OCI-LY1 (cell line): ENCODE measurements at regions not wholly inside any gene's neighbourhood (a gene's known extent, or its start where the extent isn't known, plus 50 kb on each side); places are given as distances from the start of the nearest gene placed in this dataset.

Experiments used
- H2AFZ ChIP-seq: fragments of 200-600 bp; sonication (generic), shearing (Covaris generic); 2 replicates; pipeline ENCODE4 v1.6.0; 2014; ENCODE audit warnings: antibody characterized with exemption, mild to moderate bottlenecking, low read length
- H3F3A ChIP-seq: fragments of 200-600 bp; sonication (generic), shearing (Covaris generic); 2 replicates; pipeline ENCODE4 v1.6.0; 2014; ENCODE audit warnings: mild to moderate bottlenecking, antibody characterized with exemption, low read length, moderate library complexity; ENCODE audit not compliant: insufficient read depth
- H3K27ac ChIP-seq: fragments of 200-600 bp; sonication (generic); 2 replicates; pipeline ENCODE4 v1.5.1; 2014; ENCODE audit warnings: low read length, mixed run types, mild to moderate bottlenecking, low read depth; ENCODE audit not compliant: poor library complexity, severe bottlenecking
- H3K27me3 ChIP-seq: fragments of 200-600 bp; sonication (generic); 2 replicates; pipeline ENCODE4 v1.6.0; 2014; ENCODE audit warnings: antibody characterized with exemption, mild to moderate bottlenecking, low read length, moderate library complexity; ENCODE audit not compliant: insufficient read depth
- H3K36me3 ChIP-seq: fragments of 200-600 bp; sonication (generic); 2 replicates; pipeline ENCODE4 v1.6.1; 2014; ENCODE audit warnings: mild to moderate bottlenecking, antibody characterized with exemption, low read length, moderate library complexity, mixed read lengths; ENCODE audit not compliant: insufficient read depth
- H3K4me1 ChIP-seq: fragments of 200-600 bp; sonication (generic); 2 replicates; pipeline ENCODE4 v1.5.1; 2014; ENCODE audit warnings: mild to moderate bottlenecking, low read length, moderate library complexity; ENCODE audit not compliant: insufficient read depth, severe bottlenecking
- H3K4me2 ChIP-seq: fragments of 200-600 bp; sonication (generic), shearing (Covaris generic); 2 replicates; pipeline ENCODE4 v1.6.1; 2014; ENCODE audit warnings: low read length
- H3K4me3 ChIP-seq: fragments of 200-600 bp; sonication (generic); 2 replicates; pipeline ENCODE4 v1.5.1; 2014; ENCODE audit warnings: low read length, low read depth, mild to moderate bottlenecking, mixed read lengths; ENCODE audit not compliant: poor library complexity, severe bottlenecking
- H3K79me2 ChIP-seq: fragments of 200-600 bp; shearing (Covaris generic); 2 replicates; pipeline ENCODE4 v1.6.1; 2016; ENCODE audit warnings: mixed run types, low read length, mixed read lengths; ENCODE audit not compliant: insufficient read depth
- H3K9ac ChIP-seq: fragments of 200-600 bp; sonication (generic), shearing (Covaris generic); 2 replicates; pipeline ENCODE4 v1.6.1; 2014; ENCODE audit warnings: mild to moderate bottlenecking, low read length, mixed read lengths
- H3K9me2 ChIP-seq: fragments of 200-600 bp; sonication (generic), shearing (Covaris generic); 2 replicates; pipeline ENCODE4 v1.6.1; 2014; ENCODE audit warnings: low read depth, mild to moderate bottlenecking, low read length, mixed read lengths
- H3K9me3 ChIP-seq: fragments of 200-600 bp; shearing (Covaris generic); 2 replicates; pipeline ENCODE4 v1.6.1; 2014; ENCODE audit warnings: low read length, mixed read lengths
- H4K20me1 ChIP-seq: fragments of 200-600 bp; sonication (generic), shearing (Covaris generic); 2 replicates; pipeline ENCODE4 v1.6.0; 2016; ENCODE audit warnings: mild to moderate bottlenecking, low read length; ENCODE audit not compliant: insufficient read depth
- EZH2 ChIP-seq: fragments of 200-600 bp; sonication (generic), shearing (Covaris generic); IDR thresholded peaks from 2 replicates; pipeline ENCODE4 v1.8.0; 2017; ENCODE audit warnings: borderline replicate concordance, mixed run types, mild to moderate bottlenecking, antibody characterized with exemption, low read length, moderate library complexity, mixed read lengths
- TF ChIP-seq, protein P1 (sequence below): fragments of 200-600 bp; sonication (generic), shearing (Covaris generic); IDR thresholded peaks from 2 replicates; pipeline ENCODE4 v1.5.1; 2017; ENCODE audit warnings: mild to moderate bottlenecking, antibody characterized with exemption, low read length, moderate library complexity, mixed read lengths

GRCh38 chr13:107238262-107238981, 670.5 kb upstream of the ARGLU1 start:
- Histone ChIP-seq H3K79me2 (no peaks in the 10 kb centered on the region), H3K9ac (no peak overlapping the region), H3K4me3 (no peak overlapping the region), H3K27me3 (no peaks in the 10 kb centered on the region), H3K27ac (no peak overlapping the region), H2AFZ (no peak overlapping the region), H3K9me3 (no peaks in the 10 kb centered on the region), H3F3A (no peaks in the 10 kb centered on the region), H3K4me1 (no peaks in the 10 kb centered on the region), H3K4me2 (no peak overlapping the region), H4K20me1 (no peaks in the 10 kb centered on the region), H3K9me2 (no peaks in the 10 kb centered on the region), H3K36me3 (no peaks in the 10 kb centered on the region)
- TF ChIP-seq, protein P1, sequence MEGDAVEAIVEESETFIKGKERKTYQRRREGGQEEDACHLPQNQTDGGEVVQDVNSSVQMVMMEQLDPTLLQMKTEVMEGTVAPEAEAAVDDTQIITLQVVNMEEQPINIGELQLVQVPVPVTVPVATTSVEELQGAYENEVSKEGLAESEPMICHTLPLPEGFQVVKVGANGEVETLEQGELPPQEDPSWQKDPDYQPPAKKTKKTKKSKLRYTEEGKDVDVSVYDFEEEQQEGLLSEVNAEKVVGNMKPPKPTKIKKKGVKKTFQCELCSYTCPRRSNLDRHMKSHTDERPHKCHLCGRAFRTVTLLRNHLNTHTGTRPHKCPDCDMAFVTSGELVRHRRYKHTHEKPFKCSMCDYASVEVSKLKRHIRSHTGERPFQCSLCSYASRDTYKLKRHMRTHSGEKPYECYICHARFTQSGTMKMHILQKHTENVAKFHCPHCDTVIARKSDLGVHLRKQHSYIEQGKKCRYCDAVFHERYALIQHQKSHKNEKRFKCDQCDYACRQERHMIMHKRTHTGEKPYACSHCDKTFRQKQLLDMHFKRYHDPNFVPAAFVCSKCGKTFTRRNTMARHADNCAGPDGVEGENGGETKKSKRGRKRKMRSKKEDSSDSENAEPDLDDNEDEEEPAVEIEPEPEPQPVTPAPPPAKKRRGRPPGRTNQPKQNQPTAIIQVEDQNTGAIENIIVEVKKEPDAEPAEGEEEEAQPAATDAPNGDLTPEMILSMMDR = no peak
- no peak for TF ChIP-seq EZH2

DNA sequence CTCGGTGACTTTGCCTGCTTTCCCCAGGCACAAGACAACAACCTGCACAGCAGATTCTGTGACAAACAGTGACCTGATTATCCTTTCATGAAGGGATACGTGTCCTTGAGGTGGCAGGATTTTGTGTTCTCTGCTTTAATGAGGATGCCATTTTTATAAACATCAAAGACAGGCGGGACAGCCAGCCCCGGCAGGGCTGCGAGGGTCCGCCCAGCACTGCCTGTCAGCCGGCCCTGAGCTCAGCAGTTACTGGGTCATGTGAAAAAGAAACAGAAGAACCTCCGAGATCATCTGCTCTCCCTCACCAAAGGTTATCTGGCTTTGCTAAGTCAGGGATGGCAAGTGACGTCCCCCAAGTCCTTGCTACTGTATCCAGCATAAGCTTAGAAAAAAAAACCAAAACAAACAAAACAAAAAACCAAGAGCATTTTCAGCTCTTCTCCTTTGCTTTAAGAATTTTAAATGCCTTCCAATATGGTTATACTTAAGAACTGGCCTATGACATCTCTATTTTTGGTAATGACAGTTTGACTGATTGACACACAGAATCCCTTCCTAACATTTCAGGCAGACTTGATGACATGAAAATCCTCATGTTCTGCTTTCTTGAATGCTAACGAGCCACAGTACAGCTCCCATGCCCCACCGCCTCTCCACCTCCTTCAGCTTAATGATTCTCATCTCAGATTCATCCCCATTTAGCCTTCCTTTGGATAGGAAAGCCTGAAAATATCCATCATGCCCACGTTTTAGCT, 666.6 kb upstream of the ARGLU1 start:
- H3K9ac ChIP-seq = no peak overlapping the region
- no peaks in the 10 kb centered on the region for H3F3A ChIP-seq
- no peak for TF ChIP-seq EZH2
- TF ChIP-seq, protein P1 = no peak
- H3K79me2 ChIP-seq = no peaks in the 10 kb centered on the region
- H4K20me1 ChIP-seq = no peaks in the 10 kb centered on the region
- no peaks in the 10 kb centered on the region for H3K9me3 ChIP-seq
- H3K36me3 ChIP-seq = no peaks in the 10 kb centered on the region
- H3K27me3 ChIP-seq = no peaks in the 10 kb centered on the region
- H3K4me2 ChIP-seq = no peak overlapping the region
- H3K27ac ChIP-seq = no peak overlapping the region
- H3K4me1 ChIP-seq = no peaks in the 10 kb centered on the region
- no peak overlapping the region for H3K4me3 ChIP-seq
- no peak overlapping the region for H2AFZ ChIP-seq
- H3K9me2 ChIP-seq = no peaks in the 10 kb centered on the region

- Histone ChIP-seq H3K36me3 (no peaks in the 10 kb centered on the region), H3K9me2 (no peaks in the 10 kb centered on the region), H3K9me3 (no peaks in the 10 kb centered on the region), H3K79me2 (no peaks in the 10 kb centered on the region), H3K4me3 (no peak overlapping the region), H3K4me2 (no peak overlapping the region), H3K4me1 (no peaks in the 10 kb centered on the region), H3K27me3 (no peaks in the 10 kb centered on the region), H3F3A (no peaks in the 10 kb centered on the region), H2AFZ (no peak overlapping the region), H3K27ac (no peak overlapping the region), H3K9ac (no peak overlapping the region), H4K20me1 (no peaks in the 10 kb centered on the region)
- TF ChIP-seq, protein P1 = no peak
- no peak for TF ChIP-seq EZH2
Observed at GRCh38 chr13:107233541-107233940, 665.6 kb upstream of the ARGLU1 start.
